AG08396 (cell line): ENCODE measurements at regions not wholly inside any gene's neighbourhood (a gene's known extent, or its start where the extent isn't known, plus 50 kb on each side); places are given as distances from the start of the nearest gene placed in this dataset.

Experiments
- DNase-seq: peaks from one replicate; pipeline ENCODE4 v3.0.0; 2012; ENCODE audit warnings: low spot score, mixed read lengths

GRCh38 chrX:42519666-42520231 is 258.2 kb downstream of the PPP1R2C start:
- peak; percentile 16 for DNase-seq

DNA sequence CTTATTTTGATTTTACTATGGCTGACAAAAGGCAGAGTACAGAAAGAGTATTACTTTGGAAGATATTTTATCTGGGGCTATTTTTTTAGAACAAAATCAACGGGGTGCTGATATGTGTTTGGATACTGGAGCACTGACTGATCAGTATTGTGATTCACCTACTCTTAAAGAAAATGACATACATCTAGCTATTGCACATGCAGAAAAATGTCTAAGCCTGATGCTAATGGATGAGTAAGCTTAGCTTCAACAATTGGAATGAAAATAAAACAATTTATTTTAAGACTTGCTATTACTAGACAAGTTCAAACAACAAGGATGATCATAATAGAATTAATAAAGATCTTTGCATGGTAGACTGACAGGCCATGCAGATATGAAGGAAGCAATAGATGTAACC is 262.0 kb downstream of the PPP1R2C start:
- no peak for DNase-seq

DNA sequence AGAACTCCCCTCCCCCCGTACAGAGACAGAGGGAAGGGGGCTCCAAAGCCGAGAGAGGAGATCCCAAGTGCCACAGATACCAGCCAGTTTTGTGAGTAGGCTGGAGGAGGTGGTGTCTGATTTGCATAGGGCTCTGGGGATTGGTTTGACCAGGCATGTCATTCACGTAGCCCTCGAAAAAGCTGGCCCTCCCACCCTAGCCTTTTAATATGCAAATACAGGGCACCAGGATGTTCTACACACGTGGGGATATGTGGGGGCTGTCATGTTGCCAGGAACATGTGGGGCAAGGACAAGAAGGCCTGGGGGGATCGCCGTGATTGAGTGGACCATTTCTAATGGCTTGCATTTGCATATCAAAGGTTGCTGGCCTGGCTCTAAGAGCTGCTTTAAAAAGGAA is 272.9 kb downstream of the PPP1R2C start:
- DNase-seq = no peak

- DNase-seq = no peak
These were observed 278.3 kb downstream of the PPP1R2C start for GRCh38 chrX:42499620-42500019.

- DNase-seq = no peak
These were observed 280.6 kb downstream of the PPP1R2C start for GRCh38 chrX:42497356-42497755.

DNA sequence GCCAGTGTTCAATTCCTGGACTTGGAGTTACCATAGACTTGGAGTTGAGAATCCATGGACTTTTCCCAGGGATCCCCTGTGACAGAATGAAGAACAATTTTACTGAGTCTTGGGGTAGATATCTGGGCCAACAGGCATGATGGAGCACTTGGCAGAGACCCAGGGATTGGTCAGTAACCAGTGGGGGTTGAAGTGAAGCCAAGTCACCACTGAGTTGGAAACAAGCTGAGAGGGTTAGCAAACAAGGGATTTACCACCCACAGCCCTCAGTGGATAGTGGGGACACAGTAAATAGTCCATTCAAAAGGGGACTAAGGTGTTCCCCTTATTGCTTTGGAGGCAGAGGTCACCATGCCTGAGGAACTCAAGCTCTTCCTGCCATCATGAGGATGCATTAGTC is 281.7 kb downstream of the PPP1R2C start:
- no peak for DNase-seq

DNA sequence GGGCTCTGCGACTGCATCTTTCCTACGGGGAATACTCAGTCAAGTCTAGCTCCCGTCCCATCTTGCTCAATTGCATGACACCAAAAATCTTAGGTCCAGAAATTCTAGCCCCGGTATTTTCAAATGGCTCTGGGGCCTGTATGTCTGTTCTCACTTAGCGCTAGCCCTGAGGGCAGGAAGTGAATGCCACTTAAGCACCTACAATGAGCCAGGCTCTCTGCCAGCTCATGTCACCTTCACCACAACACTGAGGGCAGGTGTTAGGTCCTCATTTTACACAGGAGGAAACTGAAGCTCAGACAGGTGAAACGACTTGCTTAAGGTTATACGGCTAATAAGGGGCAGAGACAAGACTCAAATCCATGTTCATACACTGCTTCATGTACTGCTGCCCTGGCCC is 282.8 kb downstream of the PPP1R2C start:
- no peak for DNase-seq

DNA sequence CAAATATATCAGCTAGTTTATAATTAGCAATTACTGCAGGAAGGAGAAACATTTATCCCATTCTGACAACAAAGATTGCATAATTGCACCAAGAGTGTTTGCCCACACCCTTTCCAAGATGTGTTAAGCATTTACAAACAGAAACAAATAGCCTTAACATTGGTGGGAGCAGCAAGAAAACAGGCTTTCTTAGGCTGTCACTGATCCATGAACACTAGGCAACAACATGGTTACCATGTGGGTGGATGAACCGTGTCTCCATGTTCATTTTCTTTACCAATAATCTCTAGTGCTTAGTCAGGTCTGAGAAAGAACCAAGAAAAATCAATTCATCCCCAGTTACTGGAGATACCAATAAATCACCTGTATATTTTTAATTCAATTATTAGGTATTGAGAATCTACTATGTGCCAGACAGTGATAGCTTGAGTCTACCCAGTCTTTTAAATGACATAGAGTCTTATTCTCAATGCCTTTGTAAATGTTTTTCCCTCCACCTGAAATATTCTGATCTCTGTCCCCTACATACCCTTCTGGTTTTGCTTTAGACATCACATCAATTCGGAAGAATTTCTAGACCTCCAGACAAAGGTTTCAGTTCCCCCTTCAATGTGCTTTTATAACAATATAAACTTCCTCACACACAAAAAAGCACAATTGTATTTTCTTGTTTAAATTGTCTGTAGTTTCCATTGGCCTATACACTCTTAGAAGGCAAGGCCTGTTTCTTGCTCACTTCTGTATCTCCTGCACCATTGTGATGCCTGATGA is 286.6 kb downstream of the PPP1R2C start:
- no peak for DNase-seq

DNA sequence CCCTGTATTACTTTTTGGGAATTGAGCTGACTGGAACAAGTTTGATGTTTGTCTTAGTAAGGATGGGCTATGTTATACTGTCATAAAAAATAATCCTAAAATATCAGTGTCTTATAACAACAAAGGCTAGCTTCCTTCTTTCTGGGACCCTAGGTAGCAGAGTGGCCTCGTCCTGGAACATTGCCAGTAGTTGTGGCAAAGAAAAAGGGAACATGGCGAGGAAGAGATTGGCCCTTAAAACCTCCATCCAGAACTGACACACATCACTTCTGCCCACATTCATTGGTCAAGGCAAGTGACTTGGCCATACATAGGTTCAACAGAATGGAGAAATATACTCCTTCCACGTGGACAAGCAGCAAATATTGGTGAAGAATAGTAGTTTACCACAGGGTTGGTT is 287.9 kb downstream of the PPP1R2C start:
- DNase-seq = no peak

- no peak for DNase-seq
These were observed 292.4 kb downstream of the PPP1R2C start for GRCh38 chrX:42485601-42486000.

DNA sequence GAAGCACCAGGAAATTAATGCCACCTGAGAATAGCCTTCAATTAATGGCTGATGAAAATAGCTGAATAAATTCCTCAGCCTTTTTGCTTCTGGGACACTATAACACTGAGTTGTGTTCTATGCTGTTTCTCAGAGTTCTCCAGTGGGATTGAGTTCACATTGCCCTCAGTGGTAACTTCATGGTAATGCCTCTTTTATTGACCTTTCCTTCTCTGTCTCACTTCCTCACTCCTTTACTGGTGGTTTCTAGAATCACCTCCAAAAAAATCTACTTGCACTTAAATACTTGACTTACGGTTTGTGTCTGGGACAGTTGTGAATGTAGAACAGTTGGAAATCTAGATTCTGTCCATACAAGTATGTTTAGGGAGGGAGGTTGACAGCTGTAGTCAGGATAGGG is 293.7 kb downstream of the PPP1R2C start:
- DNase-seq = no peak

DNA sequence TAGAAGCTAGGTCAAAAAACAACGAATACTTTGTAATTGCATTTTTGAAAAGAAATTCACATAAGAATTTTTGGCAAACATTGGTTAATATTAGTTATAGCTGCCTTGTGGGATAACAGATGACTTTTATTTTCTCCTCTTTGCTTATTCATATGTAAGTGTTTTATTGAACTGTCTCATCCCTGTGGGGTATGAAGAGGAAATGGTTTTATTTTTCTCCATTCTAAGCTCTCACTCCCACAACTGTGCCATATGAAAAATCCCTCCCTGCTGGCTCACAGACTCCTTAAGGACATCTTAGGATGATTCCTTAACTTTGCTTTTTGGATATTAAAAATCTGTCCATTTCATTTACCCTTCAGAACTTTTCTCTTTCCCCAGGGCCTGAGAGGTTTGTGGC is 300.6 kb downstream of the PPP1R2C start:
- DNase-seq = no peak

DNA sequence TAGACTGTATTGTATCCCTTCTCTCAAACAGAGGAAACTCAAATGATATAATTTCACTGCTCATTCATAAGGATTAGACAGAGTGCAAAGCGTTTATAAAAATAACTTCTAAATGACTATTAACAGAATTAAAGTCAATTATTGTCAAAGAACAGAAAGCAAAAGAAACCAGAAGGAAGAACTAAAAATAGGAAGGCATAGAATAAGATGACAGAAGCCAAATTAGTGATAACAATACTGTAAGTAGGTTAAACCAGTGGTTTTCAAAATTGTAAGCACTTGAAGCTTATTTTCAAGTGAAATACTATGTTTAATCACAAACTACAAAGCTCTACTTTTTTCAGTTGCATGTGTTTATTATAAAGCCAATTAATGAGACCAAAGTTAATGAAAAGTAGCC is 305.2 kb downstream of the PPP1R2C start:
- no peak for DNase-seq

DNA sequence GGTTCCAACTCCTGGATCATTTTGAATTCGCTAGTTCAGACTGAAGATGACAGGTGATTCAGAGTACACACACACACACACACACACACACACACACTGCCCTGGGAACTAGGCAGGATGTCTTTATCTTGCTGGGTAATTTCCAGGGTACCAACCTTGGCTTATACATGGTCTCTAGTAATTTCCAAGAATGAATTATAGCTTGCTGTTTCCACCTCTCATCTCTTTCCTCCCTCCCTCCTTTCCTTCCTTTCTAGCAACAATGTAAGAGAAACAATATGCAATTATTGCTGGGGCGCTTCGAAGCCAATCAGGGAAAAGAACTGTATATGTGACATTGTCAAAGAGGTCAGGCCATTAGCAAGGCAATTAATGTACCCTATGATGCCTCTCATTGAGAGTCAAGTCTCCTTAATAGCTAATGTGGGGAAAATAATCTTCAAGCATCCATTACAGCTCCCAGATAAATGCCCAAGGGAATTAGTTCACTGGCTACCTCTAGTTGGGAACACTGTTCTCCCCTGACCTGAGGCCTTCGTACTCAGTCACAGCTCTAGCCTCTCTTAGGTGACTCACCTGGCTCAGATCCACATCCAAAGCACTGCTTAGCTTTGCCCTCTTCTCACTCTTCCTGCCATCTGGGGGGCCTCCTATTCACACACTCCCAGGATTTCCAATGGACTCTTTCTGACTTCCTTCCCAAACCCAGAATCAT is 311.5 kb downstream of the PPP1R2C start:
- no peak for DNase-seq

DNA sequence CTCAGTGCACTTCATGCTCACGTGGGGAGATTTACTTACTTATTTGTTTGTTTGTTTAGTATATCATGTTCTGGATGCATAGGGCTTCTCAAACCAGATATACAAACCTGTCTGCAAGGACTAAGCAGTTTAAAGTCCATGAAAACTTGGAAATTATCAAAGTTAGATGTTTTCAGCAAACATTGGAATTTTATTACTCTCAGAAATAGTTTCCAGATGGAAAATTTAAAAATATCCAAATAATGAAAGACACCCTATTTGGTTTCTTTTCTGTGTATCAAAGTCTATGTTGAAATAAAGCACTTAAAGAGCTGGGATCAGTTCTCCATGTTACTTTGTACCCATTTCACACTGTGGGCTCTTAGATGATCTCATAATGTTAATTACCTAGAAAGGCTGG is 312.1 kb downstream of the PPP1R2C start:
- no peak for DNase-seq

- no peak for DNase-seq
These were observed 314.1 kb downstream of the PPP1R2C start for GRCh38 chrX:42463706-42464490.

- DNase-seq = no peak
These were observed 315.0 kb downstream of the PPP1R2C start for GRCh38 chrX:42462917-42463316.

- no peak for DNase-seq
These were observed 317.3 kb downstream of the PPP1R2C start for GRCh38 chrX:42460706-42461105.

DNA sequence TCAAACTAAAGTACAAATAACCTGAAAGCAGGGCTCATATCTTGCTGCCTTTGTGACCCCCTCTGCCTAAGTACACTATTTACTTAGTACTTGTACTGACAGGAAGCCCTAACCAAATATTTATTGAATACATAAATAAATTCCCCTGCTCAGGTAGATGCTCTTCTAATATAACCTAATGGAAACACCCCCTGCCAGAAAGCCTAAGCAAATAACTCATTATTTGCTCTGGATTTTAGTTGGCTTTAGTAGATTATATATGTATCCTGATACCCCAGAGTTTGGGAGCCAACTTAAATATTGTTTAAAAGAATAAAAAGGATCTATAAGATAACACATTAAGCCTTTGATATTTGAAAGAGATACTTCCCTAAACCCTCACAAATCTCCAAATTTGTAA is 318.2 kb downstream of the PPP1R2C start:
- no peak for DNase-seq

DNA sequence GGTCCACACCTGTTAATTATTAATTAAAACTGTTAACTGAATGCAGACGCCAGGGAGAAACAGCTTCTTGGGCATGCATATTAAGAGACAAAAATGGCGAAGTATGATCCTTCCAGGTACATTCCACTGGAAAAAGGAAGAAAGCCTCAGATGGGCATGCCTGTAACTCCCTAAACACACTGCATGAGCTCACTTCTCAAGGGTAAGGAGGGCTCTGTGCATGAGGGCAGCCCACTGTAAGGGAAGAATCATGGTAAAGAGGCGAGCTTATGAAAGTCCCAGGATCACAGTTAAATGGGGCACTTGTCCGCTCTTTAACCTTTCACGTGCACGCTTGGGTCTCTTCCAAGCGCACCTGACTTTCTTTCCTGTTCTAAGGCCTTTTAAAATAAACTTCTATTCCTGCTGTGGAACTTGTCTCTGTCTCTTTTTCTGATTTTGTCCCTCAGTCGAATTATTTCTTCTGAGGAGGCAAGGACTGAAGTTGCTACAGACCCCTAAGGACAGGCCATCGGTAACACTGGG is 321.7 kb downstream of the PPP1R2C start:
- no peak for DNase-seq

- DNase-seq = no peak
These were observed 327.7 kb downstream of the PPP1R2C start for GRCh38 chrX:42450228-42450627.

DNA sequence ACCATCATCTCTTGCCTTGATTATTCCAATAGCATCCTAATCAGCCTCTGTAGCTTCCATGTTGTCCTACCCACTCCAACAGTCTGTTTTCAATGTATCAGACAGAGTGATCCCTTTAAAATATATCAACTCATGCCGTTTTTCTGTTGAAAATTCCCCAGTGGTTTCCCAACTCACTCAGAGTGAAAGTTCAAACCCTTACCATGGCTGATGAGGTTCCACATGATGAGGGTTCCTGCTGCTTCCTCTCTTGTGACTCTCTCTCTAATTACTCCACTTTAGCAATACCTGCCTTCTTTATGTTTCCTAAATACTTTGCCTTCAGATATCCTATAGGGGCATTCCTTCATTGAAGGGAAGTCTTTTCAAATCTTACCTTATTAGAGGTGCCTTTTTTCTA is 334.7 kb downstream of the PPP1R2C start:
- DNase-seq = no peak
